GM18517 (cell line): ENCODE measurements at regions not wholly inside any gene's neighbourhood (a gene's known extent, or its start where the extent isn't known, plus 50 kb on each side); places are given as distances from the start of the nearest gene placed in this dataset.
"Not testable (repeated sequence)": the region's sequence is repeated elsewhere in the genome, so short reads cannot be mapped to it uniquely, and the experiment has no call there.

Experiments used
- ATAC-seq: cut with Tn5 transposase; IDR thresholded peaks from one replicate; pipeline ENCODE4 v1.9.1; 2021; ENCODE audit warnings: mild to moderate bottlenecking, moderate library complexity; ENCODE audit not compliant: unreplicated experiment

- no peak for ATAC-seq
Measured at GRCh38 chr4:15162465-15163283, 160.4 kb downstream of the CPEB2 start.

GRCh38 chr4:15163284-15163645, 161.0 kb downstream of the CPEB2 start:
- no peak for ATAC-seq

- no peak for ATAC-seq
Measured at GRCh38 chr4:15164571-15164970, 162.3 kb downstream of the CPEB2 start.

GRCh38 chr4:15167743-15168142, 165.5 kb downstream of the CPEB2 start:
- ATAC-seq = no peak

- no peak for ATAC-seq
Measured at GRCh38 chr4:15168759-15169158, 166.5 kb downstream of the CPEB2 start.

GRCh38 chr4:15171725-15172124, 169.4 kb downstream of the CPEB2 start:
- ATAC-seq = no peak

- ATAC-seq = no peak
Measured at GRCh38 chr4:15173251-15173650, 171.0 kb downstream of the CPEB2 start.

- ATAC-seq = not testable (repeated sequence)
Measured at GRCh38 chr4:15174168-15174567, 171.9 kb downstream of the CPEB2 start.

GRCh38 chr4:15179842-15180241, 177.6 kb downstream of the CPEB2 start:
- not testable (repeated sequence) for ATAC-seq

- no peak for ATAC-seq
Measured at GRCh38 chr4:15182600-15183220, 180.4 kb downstream of the CPEB2 start.

GRCh38 chr4:15186149-15186548, 183.9 kb downstream of the CPEB2 start:
- ATAC-seq = no peak

- no peak for ATAC-seq
Measured at GRCh38 chr4:15186806-15187205, 184.5 kb downstream of the CPEB2 start.

GRCh38 chr4:15188605-15189539, 186.6 kb downstream of the CPEB2 start:
- ATAC-seq = peak; percentile 75

GRCh38 chr4:15194520-15194919, 192.2 kb downstream of the CPEB2 start:
- no peak for ATAC-seq

- ATAC-seq = no peak
Measured at GRCh38 chr4:15197005-15197404, 194.7 kb downstream of the CPEB2 start.

- ATAC-seq = no peak
Measured at GRCh38 chr4:15198070-15198727, 195.9 kb downstream of the CPEB2 start.

GRCh38 chr4:15201782-15202181, 199.5 kb downstream of the CPEB2 start:
- no peak for ATAC-seq

GRCh38 chr4:15202481-15202880, 200.2 kb downstream of the CPEB2 start:
- ATAC-seq = no peak

- ATAC-seq = not testable (repeated sequence)
Measured at GRCh38 chr4:15206526-15206925, 204.2 kb downstream of the CPEB2 start.

GRCh38 chr4:15213302-15213970, 211.2 kb downstream of the CPEB2 start:
- ATAC-seq = no peak
